Keratinocyte (primary cell): ENCODE measurements at regions not wholly inside any gene's neighbourhood (a gene's known extent, or its start where the extent isn't known, plus 50 kb on each side); places are given as distances from the start of the nearest gene placed in this dataset.

Source experiments
- EZH2 ChIP-seq: IDR thresholded peaks from one replicate; pipeline ENCODE4 v1.6.1; 2012; ENCODE audit warnings: inconsistent platforms, mild to moderate bottlenecking, low read length, moderate library complexity
- TF ChIP-seq, protein P1 (sequence below), 3 experiments: IDR thresholded peaks in 1 of 3; conservative IDR thresholded peaks in 1 of 3; optimal IDR thresholded peaks in 1 of 3; 2 replicates in 2 of 3; 3 replicates in 1 of 3; pipeline versions ENCODE3 to v1.5.1; 2011; ENCODE audit warnings: low read length in 3 of 3, mild to moderate bottlenecking in 3 of 3, moderate library complexity in 2 of 3, control low read depth in 1 of 3, inconsistent platforms in 1 of 3; ENCODE audit not compliant: insufficient read depth in 2 of 3; ENCODE audit errors: extremely low read depth in 1 of 3

DNA sequence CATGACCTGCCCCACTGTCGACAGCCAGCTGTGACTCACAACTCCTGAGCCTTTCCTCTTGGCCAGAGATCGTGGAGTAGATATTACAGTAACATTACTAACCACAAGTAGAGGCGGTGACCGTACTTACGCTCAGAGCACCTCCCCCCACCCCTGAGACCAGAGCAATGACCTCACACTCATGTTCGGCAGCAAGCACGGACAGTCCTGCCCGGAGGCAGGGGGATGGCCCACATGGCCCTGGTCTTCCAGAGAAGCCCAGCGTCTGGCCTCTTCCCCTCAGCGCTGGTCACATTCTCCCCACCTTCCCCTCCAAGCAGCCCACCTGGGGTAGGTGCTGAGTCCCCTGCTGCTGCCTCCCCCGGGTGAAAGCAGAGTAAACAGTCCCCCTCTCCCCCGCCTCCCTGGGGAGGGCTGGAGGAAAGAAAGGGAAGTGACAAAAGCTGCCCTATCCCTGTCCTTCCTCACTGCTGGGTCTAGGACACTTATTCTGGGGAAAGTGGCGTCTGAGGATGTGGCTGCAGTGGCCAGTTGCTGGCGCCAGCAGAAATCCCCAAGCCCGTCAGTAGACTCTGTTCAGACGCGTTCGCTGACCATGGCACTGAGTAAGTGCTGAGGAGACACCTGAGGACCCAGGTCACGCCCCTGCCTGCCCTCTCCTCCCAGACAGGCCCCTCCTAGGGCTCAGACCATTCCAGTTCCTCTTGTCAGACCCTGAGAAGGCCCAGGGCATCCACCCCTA is 68.5 kb downstream of the MRPL14 start:
- TF ChIP-seq EZH2 = no peak
- TF ChIP-seq, protein P1, sequence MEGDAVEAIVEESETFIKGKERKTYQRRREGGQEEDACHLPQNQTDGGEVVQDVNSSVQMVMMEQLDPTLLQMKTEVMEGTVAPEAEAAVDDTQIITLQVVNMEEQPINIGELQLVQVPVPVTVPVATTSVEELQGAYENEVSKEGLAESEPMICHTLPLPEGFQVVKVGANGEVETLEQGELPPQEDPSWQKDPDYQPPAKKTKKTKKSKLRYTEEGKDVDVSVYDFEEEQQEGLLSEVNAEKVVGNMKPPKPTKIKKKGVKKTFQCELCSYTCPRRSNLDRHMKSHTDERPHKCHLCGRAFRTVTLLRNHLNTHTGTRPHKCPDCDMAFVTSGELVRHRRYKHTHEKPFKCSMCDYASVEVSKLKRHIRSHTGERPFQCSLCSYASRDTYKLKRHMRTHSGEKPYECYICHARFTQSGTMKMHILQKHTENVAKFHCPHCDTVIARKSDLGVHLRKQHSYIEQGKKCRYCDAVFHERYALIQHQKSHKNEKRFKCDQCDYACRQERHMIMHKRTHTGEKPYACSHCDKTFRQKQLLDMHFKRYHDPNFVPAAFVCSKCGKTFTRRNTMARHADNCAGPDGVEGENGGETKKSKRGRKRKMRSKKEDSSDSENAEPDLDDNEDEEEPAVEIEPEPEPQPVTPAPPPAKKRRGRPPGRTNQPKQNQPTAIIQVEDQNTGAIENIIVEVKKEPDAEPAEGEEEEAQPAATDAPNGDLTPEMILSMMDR (optimal IDR thresholded peaks at IDR 0.05 in 1 of 3, IDR thresholded peaks at IDR 0.05 in 1 of 3, conservative IDR thresholded peaks at IDR 0.05 in 1 of 3; ENCODE audit: extremely low read depth in 1 of 3, insufficient read depth in 2 of 3, low read length in 3 of 3) = no peak
